RPMI8226 (cell line): ENCODE measurements at regions not wholly inside any gene's neighbourhood (a gene's known extent, or its start where the extent isn't known, plus 50 kb on each side); places are given as distances from the start of the nearest gene placed in this dataset.
A peak's percentile ranks its signal among the peaks of the same experiment; 100 is the strongest.

Experiments used
- DNase-seq: peaks from one replicate; pipeline ENCODE4 v3.0.0-alpha.2; 2015

GRCh38 chr5:97745817-97746216 is 562.8 kb upstream of the RIOK2 start:
- no peak for DNase-seq

GRCh38 chr5:97750576-97750975 is 567.5 kb upstream of the RIOK2 start:
- no peak for DNase-seq

- DNase-seq = no peak
Measured at GRCh38 chr5:97751540-97751939, 568.5 kb upstream of the RIOK2 start.

- no peak for DNase-seq
Measured at GRCh38 chr5:97752871-97753270, 569.8 kb upstream of the RIOK2 start.

DNA sequence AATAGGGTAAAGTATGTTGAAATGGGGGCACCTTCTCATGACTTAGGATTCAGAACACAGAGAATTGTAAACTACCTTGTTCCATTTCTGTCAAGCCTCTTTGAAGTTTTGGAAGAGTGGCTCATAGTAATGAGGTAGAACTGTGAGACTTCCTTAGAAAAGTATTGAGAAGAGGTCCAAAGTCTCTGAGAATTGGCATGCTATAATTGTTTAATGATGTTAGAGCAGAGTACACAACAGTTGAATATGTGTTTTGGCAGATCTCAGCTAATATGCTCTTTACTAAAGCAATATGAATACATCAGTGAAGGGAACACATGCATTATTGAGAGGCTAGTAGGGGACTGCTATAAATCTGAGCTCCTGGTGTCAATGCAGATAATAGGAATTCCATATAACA is 579.4 kb upstream of the RIOK2 start:
- DNase-seq = no peak

DNA sequence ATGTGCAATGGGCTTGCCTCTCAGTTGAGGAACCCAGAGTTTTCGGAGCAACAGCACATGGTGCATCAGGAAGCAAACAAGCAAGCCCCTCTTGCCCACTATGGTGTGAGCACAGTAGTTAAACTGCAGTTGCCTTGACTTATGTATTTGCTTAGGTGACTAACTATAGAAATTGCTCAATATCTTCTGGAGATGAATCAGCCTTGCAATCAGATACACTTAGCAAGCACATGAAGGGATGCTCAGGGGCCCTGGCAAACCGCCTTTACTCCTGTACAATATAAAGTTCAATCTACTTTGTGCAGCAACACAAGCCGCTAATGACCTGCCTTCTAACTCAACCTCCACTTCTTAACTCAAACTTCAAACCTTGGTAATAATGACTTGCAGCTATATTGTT is 581.7 kb upstream of the RIOK2 start:
- no peak for DNase-seq

DNA sequence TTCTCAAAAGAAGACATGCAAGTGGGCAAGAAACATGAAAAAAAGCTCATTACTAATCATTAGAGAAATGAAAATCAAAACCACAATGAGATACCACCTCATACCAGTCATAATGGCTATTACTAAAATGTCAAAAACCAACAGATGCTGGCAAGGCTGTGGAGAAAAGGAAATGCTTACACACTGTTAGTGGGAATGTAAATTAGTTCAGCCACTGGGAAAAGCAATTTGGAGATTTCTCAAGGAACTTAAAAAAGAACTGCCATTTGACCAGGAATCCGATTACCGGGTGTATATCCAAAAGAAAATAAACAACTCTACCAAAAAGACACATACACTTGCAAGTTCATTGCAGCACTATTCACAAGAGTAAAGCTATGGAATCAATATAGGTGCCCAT is 595.4 kb upstream of the RIOK2 start:
- DNase-seq = no peak

DNA sequence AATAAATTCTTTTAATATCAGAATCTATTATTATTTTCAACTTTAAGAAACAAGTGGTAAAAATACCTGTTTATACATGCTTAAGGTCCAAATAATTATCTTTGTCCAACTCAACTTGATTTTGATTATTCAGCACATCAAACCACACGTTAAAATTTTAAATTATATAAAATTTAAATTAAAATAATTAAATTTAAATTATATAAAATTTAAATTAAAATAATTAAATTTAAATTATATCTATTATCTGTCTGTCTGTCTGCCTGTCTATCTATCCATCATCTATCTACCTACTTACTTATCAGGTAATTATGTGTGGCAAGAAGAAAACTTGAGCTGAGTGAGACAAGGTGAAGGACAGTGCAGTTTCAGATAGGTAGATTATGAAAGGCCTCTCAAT is 605.3 kb upstream of the RIOK2 start:
- DNase-seq = no peak

DNA sequence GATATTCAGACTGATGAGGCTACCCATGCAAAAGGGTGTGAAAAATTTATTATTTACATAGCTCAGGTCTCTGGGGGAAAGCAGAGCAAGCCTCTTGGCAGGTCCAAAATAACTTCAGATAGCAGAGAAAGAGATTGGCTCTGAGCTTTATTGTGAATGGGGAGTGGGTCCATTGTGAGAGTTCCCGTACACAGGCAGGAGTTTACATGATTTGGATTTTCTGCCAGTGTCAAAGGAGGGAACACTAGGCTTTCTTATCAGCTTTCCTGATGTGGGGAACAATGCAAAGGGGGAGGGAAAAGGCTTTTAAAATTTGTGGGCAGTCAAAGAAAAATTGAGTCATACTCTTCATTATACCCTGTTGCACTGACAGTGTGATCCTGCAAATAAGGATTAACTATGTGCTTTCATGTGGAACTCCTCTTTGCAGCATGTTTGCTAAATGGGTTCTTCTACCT is 615.0 kb upstream of the RIOK2 start:
- DNase-seq = no peak

GRCh38 chr5:97801461-97801860 is 618.4 kb upstream of the RIOK2 start:
- no peak for DNase-seq

DNA sequence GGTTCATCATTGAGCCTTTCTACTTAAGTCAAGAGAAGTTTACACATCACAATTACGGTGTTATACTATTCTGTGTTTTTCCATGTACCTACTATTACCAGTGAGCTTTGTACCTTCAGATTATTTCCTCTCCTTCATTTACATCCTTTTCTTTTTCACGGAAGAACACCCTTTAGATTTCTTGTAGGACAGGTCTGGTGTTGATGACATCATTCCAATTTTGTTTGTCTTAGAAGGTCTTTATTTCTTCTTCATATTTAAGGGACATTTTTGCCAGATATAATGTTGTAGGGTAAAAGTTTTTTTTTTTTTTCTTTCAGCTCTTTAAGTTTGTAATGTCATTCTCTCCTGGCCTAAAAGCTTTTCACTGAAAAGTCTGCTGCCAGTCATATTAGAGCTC is 637.1 kb upstream of the RIOK2 start:
- DNase-seq = no peak

GRCh38 chr5:97832645-97833296 is 649.7 kb upstream of the RIOK2 start:
- DNase-seq = no peak

GRCh38 chr5:97834561-97834960 is 651.5 kb upstream of the RIOK2 start:
- no peak for DNase-seq

- DNase-seq = no peak
Measured at GRCh38 chr5:97835112-97835511, 652.1 kb upstream of the RIOK2 start.

- DNase-seq = no peak
Measured at GRCh38 chr5:97836816-97837215, 653.8 kb upstream of the RIOK2 start.

DNA sequence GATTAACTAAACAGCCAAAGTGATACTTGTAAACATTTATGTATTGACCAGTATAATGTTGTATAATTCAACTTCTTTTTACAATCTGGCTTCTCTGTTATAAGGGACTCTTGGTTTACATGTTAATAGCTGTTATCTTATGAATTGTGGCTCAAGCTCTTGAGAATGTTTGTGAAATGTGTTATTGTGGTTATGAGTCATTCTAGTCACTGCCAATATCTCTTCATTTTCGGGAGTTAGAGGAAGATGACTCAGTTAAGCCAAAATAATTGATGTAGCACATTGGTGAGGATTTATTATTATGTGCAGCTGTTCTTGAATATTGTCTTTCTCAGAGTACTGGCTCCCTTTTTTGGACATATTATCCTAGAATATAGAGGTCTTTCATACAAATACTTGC is 655.2 kb upstream of the RIOK2 start:
- no peak for DNase-seq

DNA sequence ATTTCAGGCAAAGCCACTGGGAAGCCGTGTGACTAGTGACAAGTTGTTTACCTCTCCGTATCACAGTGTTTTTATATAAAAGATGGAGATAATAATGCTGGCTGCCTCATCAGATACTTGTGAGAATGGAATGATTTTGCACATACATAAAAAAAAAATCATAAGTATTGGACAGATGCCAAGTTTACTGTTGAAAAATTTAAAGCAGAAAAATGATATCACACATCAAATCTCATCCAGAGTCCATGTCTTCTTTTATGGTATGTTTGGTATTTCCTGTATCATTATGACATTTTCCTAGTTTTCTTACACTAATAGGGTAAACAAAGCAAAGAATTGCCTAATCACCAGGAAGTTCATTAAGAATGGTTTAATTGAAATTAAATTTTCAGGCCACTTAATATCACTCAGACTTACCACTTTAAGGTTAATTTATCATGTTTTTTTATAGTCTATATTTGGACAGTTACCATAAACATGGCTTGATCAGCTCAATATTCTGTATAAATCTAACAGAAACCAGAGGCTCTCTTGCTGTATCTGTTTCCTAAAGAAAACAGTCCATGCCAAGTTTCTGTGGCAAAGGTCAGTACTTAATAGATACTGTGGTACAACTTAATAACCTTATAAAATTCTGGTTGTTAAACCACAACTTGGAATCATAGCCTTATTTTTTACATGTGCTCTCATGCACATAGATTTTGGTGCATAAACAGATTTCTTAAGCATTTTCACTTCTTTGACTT is 656.5 kb upstream of the RIOK2 start:
- no peak for DNase-seq

DNA sequence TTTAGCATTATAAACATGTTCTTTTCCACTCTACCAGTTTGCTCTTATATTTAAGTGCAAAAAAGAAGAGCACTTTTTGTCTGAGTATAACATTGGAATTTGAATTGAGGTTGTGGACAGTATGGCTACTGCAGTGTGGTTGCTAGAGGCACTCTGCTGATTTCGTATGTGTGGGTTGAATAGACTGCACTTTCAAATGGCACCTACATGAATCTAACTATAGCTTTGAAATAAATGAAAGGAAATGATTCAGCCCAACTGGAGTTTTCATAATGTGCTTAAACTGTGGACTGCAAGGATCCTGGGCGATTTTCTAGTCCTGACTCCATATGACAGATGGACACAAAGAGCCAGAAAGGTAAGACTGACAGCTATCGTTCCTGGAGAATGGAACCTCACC is 657.6 kb upstream of the RIOK2 start:
- no peak for DNase-seq

DNA sequence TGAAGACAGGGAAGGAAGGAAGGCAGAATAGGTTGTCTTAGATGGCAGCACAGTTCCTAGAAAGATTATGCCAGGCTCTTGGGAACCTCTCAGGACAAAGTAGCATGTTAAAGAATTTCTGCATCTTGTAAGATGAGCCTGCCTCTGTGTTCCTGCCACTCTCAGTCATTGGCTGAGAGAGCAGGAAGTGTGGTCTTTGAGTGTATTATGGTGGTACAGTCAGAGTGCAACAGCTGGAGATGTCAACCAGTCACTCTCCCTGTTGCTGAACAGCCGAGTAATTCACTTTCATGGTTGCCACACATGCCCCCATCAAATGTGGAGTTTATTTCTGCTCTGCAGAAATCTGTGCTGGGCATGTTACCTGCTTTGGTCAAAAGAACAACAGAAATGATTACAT is 659.6 kb upstream of the RIOK2 start:
- no peak for DNase-seq

DNA sequence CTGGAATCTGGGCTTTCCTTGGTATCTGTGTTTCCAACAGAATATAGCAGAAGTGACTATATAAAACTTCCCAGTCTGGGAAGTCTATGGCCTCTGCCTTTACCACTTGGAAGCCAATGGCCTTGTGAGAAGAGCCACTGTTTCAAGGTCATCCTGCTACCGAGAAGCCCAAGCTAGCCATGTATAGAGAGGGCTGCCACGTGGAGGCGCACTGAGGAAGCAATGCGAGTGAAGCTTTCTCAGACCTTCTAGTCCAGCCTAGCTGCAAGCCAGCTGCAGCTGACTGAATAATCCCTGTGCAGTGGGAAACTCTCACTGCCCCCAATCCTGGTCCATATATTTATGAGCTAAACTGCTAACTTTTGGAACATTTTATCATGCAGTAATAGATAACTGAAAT is 661.8 kb upstream of the RIOK2 start:
- DNase-seq = peak; percentile 12

GRCh38 chr5:97846643-97847042 is 663.6 kb upstream of the RIOK2 start:
- DNase-seq = no peak

DNA sequence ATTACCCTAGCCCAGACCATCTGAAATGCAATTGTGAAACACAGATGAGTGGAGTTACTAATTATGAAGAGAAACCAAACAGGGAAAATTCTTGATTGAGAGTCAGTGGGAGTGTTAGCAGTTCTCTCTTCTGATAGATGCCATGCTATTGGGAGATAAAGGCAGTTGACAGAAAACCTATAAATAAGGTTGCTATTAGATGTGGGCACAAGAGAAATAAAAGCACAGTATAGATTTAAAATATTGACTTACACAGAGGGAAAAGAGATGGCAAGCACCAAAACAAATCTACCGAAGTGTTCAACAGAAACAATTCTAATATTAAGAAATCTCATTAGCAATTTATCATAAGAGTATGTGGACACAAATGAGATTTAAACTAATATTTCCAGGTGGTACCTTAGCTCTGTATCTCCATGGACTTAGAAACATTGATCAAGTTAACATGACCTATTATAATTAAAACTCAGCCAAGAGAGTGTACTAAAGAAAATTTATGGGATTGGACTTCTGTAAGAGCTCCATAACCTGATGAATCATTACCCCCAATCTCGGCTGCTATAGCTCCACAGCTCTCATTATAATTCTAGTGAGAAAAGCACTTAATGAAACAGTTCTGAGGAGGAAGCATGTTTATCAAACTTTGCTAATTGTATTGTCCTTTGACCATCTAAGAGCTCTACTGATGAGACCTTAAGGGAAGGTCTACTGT is 665.0 kb upstream of the RIOK2 start:
- DNase-seq = no peak

GRCh38 chr5:97851036-97851435 is 668.0 kb upstream of the RIOK2 start:
- no peak for DNase-seq
